ENCODE measurements at regions not wholly inside any gene's neighbourhood (a gene's known extent, or its start where the extent isn't known, plus 50 kb on each side); places are given as distances from the start of the nearest gene placed in this dataset.

DNA sequence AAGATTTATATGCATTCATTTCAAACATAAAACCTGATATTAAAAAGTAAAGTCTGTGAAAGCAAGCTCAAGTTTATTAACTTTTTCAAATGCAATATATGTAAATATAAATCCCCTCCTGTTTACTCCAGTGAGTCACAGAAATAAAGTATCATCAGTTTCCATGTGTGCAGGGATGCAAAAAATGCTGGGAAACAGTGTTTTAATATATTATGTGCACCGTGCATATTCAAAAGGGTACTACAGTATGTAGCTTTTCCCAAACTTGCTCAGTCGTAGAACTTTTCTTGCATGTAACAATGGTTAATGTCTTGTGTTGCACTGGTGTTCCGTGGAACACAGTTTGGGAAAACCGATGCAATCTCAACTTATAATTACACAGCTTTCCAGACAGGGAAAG, 60.7 kb downstream of the CCDC185 start:
- TF ChIP-seq CTCF (conservative IDR thresholded peaks at IDR 0.05; ENCODE audit: low read depth, low read length) (no peak), POLR2A (IDR thresholded peaks at IDR 0.05; ENCODE audit: low read depth, low read length) (no peak)

All from IMR-90 (cell line).